Ishikawa (cell line): ENCODE measurements at regions not wholly inside any gene's neighbourhood (a gene's known extent, or its start where the extent isn't known, plus 50 kb on each side); places are given as distances from the start of the nearest gene placed in this dataset.

Experiments used
- CEBPB ChIP-seq: IDR thresholded peaks from 2 replicates; pipeline ENCODE4 v1.6.1; 2012
- CREB1 ChIP-seq: IDR thresholded peaks from 2 replicates; pipeline ENCODE4 v1.6.1; 2012; ENCODE audit warnings: low read depth
- EGR1 ChIP-seq: IDR thresholded peaks from 2 replicates; pipeline ENCODE4 v1.6.1; 2012
- EP300 ChIP-seq: IDR thresholded peaks from 2 replicates; pipeline ENCODE4 v1.6.1; 2012; ENCODE audit warnings: borderline replicate concordance
- FOXM1 ChIP-seq: IDR thresholded peaks from 2 replicates; pipeline ENCODE4 v1.6.1; 2012; ENCODE audit warnings: low read depth, borderline replicate concordance
- MAX ChIP-seq: IDR thresholded peaks from 2 replicates; pipeline ENCODE4 v1.6.1; 2012
- NFIC ChIP-seq: IDR thresholded peaks from 2 replicates; pipeline ENCODE4 v1.6.1; 2012
- RAD21 ChIP-seq: IDR thresholded peaks from 2 replicates; pipeline ENCODE4 v1.6.1; 2012; ENCODE audit warnings: low read depth
- REST ChIP-seq: IDR thresholded peaks from 2 replicates; pipeline ENCODE4 v1.6.1; 2012; ENCODE audit warnings: low read depth, mild to moderate bottlenecking
- TAF1 ChIP-seq: IDR thresholded peaks from 2 replicates; pipeline ENCODE4 v1.6.1; 2012; ENCODE audit warnings: low read depth, mild to moderate bottlenecking
- TCF12 ChIP-seq: IDR thresholded peaks from 2 replicates; pipeline ENCODE4 v1.6.1; 2012; ENCODE audit warnings: low read depth
- TEAD4 ChIP-seq: IDR thresholded peaks from 2 replicates; pipeline ENCODE4 v1.6.1; 2012
- USF1 ChIP-seq: IDR thresholded peaks from 2 replicates; pipeline ENCODE4 v1.6.1; 2012
- YY1 ChIP-seq: IDR thresholded peaks from 2 replicates; pipeline ENCODE4 v1.6.1; 2012; ENCODE audit warnings: low read depth
- ZBTB7A ChIP-seq: IDR thresholded peaks from 2 replicates; pipeline ENCODE4 v1.6.1; 2012; ENCODE audit warnings: low read depth

GRCh38 chr9:11559001-11559776, 946.4 kb upstream of the PTPRD start:
- TF ChIP-seq RAD21 = no peak
- TF ChIP-seq CEBPB = no peak
- TF ChIP-seq USF1 = no peak
- no peak for TF ChIP-seq TCF12
- no peak for TF ChIP-seq CREB1
- TF ChIP-seq TEAD4 = no peak
- no peak for TF ChIP-seq FOXM1
- no peak for TF ChIP-seq EGR1
- TF ChIP-seq YY1 = no peak
- no peak for TF ChIP-seq REST

- TF ChIP-seq EGR1 (no peak), NFIC (no peak), REST (no peak), RAD21 (no peak), YY1 (no peak), USF1 (no peak), TCF12 (no peak), EP300 (no peak)
Observed at GRCh38 chr9:11577522-11577921, 964.7 kb upstream of the PTPRD start.

- TF ChIP-seq TEAD4 (no peak), EP300 (no peak), RAD21 (no peak), NFIC (no peak), TCF12 (no peak), MAX (no peak), YY1 (no peak), REST (no peak), EGR1 (no peak), ZBTB7A (no peak), FOXM1 (no peak), TAF1 (no peak), CREB1 (no peak), USF1 (no peak), CEBPB (no peak)
Observed at GRCh38 chr9:11595756-11596155, 983.0 kb upstream of the PTPRD start.

GRCh38 chr9:11618241-11618805, 1005.5 kb upstream of the PTPRD start:
- TF ChIP-seq EP300 (no peak), RAD21 (peak; percentile 3; the same call in 1 of the 2 replicates), NFIC (no peak), FOXM1 (no peak), USF1 (no peak), TEAD4 (no peak), YY1 (no peak)
